ENCODE measurements at regions not wholly inside any gene's neighbourhood (a gene's known extent, or its start where the extent isn't known, plus 50 kb on each side); places are given as distances from the start of the nearest gene placed in this dataset.

GRCh38 chr14:82642425-82642824 is 1108.8 kb upstream of the SEL1L start:
- TF ChIP-seq FOXP2 (optimal IDR thresholded peaks at IDR 0.05; ENCODE audit: control extremely low read depth, extremely low read length, insufficient read depth): no peak
- no peak for TF ChIP-seq EZH2 (IDR thresholded peaks at IDR 0.05)
